ENCODE measurements at regions not wholly inside any gene's neighbourhood (a gene's known extent, or its start where the extent isn't known, plus 50 kb on each side); places are given as distances from the start of the nearest gene placed in this dataset.
A peak's percentile ranks its signal among the peaks of the same experiment; 100 is the strongest.

GRCh38 chr10:60572511-60573194 lies 183.0 kb upstream of the ANK3 start:
- TF ChIP-seq CTCF (IDR thresholded peaks at IDR 0.05) (peak in 1 of 6 experiments; percentile 10), POLR2A (IDR thresholded peaks at IDR 0.05) (peak in 1 of 2 donors; percentile 38)
